Posterior vena cava (tissue), 2 donors: ENCODE measurements at regions not wholly inside any gene's neighbourhood (a gene's known extent, or its start where the extent isn't known, plus 50 kb on each side); places are given as distances from the start of the nearest gene placed in this dataset.

ENCODE experiments used
- DNase-seq: peaks from one replicate; pipeline ENCODE4 v3.0.0-alpha.2; 2020; ENCODE audit warnings: low spot score
- intact Hi-C, 2 donors: fragments of 100-400 bp; cut with DNase I; formaldehyde crosslinking; loops; one replicate each; pipeline versions ENCODE4 v1.14.1 to v1.14.2; 2022 to 2023
- donor health status: DM: yes; HTN: yes; CAD: no.
- donor health status: DM: yes; HTN: yes; CAD: no.

- no peak for DNase-seq
- intact Hi-C loops, result no loop called here
These were observed 50.8 kb upstream of the TSHZ2 start for GRCh38 chr20:52921340-52921739.

GRCh38 chr20:52918311-52918710 is 53.8 kb upstream of the TSHZ2 start:
- DNase-seq, result no peak
- intact Hi-C loops, result no loop called here

DNA sequence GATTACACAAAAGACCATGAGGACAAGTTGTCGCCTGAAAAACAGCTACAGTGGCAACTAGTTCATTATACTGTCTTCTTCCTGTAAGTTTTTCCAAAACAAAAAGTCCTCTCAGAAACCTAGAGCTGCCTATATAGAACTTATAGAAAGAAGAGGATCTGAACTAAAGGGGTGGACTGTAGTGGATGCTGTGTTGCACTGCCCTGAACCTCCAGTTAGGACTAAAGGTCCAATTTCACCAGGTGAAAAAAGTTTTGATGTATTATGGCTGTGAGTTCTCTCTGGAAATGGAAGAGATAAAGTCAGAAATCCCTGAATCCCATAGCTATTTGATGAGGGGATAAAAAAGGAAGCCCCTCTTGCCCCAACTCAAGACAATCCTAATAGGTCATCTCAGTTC is 56.6 kb upstream of the TSHZ2 start:
- intact Hi-C loops, result no loop called here
- DNase-seq, result no peak

GRCh38 chr20:52914870-52915269 is 57.3 kb upstream of the TSHZ2 start:
- intact Hi-C loops, result no loop called here
- no peak for DNase-seq

- intact Hi-C loops, result no loop called here
- DNase-seq, result no peak
These were observed 58.3 kb upstream of the TSHZ2 start for GRCh38 chr20:52913650-52914387.

DNA sequence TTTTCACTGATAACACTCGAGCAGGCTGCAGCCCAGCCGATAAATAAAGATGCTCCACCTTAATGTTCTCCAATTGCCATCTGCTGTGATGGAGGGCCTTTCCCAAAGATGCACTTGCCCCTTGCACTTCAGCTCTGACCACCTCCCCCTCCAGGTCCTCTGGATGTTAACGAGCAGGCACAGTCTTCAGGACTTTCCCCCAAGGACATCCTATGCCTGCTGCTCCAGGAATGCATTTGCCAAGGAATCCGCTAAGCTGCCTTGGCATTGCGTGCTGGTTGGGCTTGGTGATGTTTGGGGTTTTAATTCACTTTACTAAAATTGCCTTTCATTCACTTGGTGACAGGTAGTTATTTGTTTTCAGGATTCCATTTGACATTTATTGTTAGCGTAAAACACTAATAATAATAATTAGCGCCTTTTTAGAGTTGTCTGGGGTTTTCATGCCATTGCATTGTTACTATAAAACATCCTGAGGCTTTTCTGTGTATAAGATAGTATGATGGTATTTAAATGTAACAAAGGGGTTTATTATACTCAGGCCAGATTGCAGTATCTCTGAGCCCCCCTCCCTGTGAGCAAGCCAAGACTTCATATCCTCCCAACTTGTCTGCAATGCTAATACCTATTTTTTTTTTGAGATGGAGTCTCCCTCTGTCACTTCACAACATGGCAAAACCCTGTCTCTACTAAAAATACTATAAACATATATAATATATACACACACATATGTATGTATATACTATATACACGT is 66.7 kb upstream of the TSHZ2 start:
- DNase-seq, result no peak

DNA sequence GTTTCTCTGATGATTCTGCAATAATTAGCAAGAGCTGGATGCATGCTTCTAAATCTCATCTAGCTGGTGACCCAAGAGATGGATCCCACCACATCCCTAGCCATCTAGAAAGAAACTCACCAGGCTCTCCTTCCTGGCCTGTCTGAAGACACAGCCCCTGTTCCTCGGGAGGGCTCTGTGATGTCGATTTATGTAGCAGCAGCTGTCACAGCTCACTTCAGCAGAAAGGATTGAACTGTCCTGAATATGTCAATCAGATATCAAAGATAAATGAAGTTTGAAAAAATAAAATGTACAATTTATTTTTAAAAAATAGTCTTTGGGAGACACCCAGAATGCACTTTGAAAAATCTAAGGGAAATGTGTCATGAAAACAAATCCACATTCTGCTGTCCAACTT is 67.3 kb upstream of the TSHZ2 start:
- DNase-seq, result no peak
- intact Hi-C loops, result no loop called here

More for the DNA sequence above, 66.7 kb upstream of the TSHZ2 start:
- intact Hi-C loops, result no loop called here

- no peak for DNase-seq
- intact Hi-C loops, result no loop called here
These were observed 73.0 kb upstream of the TSHZ2 start for GRCh38 chr20:52899041-52899608.

GRCh38 chr20:52896348-52896747 is 75.8 kb upstream of the TSHZ2 start:
- DNase-seq, result no peak
- intact Hi-C loops, result no loop called here

DNA sequence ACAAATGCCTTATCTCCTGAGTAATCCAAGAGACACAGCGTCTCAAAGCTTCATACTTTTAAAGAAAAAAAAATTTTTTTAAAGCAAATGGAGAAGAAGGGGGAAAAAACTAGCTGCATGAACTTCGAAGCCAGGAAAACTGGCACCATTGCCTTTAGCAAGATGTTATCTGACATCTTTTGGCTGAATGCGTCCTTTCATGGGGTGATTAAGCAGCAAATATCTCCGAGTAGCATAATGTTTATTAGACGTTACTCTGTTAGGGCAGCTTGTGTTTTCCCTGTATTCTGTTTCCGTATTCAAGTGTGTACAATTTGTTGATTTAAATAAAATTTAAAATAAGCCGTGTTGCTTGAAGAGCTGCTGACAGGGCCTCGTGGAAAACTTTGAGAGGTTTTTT is 76.5 kb upstream of the TSHZ2 start:
- DNase-seq, result no peak
- intact Hi-C loops, result no loop called here

GRCh38 chr20:52895235-52895634 is 76.9 kb upstream of the TSHZ2 start:
- intact Hi-C loops, result no loop called here
- no peak for DNase-seq

DNA sequence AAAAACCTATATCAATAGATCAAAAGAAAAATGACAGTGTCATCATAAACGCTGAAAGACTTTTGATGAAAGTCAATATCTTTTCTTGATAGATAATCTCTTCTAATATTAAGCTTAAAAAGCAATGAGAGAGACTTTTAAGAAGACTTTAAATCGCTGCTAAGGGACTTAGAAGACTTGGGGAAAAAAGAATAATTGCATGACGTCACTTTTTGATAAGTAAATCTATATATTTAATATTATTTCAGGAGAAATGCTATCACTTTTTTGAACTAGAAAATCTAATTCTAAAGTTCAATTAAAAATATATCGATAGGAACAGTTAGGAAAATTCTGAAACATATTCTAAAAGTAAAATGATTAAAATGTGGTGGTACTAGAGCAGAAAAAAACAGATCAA is 78.7 kb upstream of the TSHZ2 start:
- intact Hi-C loops, result no loop called here

DNA sequence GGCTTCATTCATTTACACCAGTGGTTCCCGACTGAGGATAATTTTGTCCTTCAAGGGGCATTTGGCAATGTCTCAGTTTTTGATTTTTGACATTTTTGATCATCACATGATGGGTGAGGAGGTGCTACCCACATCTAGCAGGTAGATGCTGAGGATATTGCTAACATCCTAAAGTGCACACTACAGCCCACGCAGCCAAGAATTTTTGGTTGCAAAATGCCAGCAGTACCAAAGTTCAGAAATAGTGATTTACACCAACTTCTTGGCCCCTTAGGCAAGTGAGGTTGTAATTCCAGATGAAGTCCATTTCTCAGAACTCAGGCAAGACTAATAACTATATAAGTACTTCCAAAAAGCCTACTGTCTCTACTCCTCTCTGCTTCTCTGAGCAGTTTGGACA is 80.1 kb upstream of the TSHZ2 start:
- intact Hi-C loops, result no loop called here
- DNase-seq, result no peak

More for the DNA sequence above, 78.7 kb upstream of the TSHZ2 start:
- no peak for DNase-seq

GRCh38 chr20:52890130-52890529 is 82.0 kb upstream of the TSHZ2 start:
- no peak for DNase-seq
- intact Hi-C loops, result no loop called here

GRCh38 chr20:52889225-52889624 is 82.9 kb upstream of the TSHZ2 start:
- intact Hi-C loops, result no loop called here
- DNase-seq, result no peak

DNA sequence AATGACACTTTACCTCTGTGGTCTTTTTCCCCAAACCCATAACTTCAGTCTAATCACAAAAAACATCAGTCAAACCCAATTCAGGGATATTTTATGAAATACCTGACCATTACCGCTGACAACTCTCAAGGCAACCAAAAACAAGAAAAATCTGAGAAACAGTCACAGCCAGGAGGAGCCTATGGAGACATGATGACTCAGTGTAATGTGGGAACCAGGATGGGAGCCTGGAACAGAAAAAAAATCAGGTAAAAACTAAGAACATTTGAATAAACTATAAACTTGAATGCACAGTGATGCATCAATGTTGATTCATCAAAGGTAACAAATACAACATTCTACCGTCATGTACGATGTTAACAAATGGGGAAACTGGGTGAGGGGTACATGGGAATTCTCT is 84.1 kb upstream of the TSHZ2 start:
- DNase-seq, result no peak
- intact Hi-C loops, result no loop called here

DNA sequence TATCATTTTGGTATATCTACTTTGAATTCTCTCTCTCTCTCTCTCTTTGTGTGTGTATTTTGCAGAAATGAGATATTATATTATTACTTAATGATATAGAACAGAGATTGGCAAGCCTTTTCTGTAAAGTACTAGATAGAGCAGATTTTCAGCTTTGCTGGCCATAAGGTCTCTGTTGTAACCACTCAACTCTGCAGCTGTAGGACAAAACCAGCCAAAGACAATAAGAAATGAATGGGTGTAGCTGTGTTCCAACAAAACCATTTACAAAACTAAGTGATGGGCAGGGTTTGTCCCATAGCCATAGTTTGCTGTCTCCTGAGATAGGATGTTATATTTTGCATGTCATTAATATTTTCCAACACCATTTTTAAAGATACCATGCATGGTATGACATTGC is 91.2 kb upstream of the TSHZ2 start:
- intact Hi-C loops, result no loop called here

DNA sequence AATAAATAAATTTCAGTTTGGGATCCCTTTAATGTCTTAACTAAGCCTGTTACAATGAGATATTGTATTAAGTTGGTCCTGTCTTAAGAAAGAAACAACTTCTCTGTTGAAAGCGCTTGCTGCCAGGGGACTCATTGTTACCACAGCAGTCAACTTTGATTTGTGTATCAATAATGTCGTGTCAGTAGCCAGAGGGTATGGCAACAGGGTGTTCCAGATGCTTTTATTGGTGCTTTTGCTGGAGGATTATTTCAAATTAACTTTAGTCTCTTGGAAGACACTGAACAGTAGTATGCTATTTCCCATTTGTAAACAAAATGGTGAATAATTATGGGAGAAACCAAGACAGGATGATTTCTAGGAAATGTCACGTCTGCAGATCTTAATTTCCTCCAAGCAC is 91.9 kb upstream of the TSHZ2 start:
- no peak for DNase-seq
- intact Hi-C loops, result no loop called here

More for the DNA sequence above, 91.2 kb upstream of the TSHZ2 start:
- DNase-seq, result no peak

DNA sequence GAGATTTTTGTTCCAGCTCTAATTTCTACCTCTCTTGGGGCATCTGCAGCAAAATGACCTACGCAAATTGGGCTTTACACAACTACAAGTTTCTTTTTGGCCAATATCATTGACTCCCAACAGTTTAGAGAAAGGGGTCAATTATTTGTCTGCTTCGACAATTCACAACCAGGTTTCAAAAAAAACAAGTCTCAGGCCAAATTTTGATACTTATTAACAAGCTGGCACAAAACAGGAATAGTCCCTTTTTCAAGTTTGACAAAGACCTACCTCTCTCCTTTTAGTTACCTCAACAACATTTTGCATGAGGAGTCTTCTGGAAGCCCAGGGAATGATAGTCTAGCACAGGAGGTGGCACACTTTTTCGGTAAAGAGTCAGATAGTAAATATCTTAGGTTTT is 97.9 kb upstream of the TSHZ2 start:
- intact Hi-C loops, result no loop called here
- no peak for DNase-seq

DNA sequence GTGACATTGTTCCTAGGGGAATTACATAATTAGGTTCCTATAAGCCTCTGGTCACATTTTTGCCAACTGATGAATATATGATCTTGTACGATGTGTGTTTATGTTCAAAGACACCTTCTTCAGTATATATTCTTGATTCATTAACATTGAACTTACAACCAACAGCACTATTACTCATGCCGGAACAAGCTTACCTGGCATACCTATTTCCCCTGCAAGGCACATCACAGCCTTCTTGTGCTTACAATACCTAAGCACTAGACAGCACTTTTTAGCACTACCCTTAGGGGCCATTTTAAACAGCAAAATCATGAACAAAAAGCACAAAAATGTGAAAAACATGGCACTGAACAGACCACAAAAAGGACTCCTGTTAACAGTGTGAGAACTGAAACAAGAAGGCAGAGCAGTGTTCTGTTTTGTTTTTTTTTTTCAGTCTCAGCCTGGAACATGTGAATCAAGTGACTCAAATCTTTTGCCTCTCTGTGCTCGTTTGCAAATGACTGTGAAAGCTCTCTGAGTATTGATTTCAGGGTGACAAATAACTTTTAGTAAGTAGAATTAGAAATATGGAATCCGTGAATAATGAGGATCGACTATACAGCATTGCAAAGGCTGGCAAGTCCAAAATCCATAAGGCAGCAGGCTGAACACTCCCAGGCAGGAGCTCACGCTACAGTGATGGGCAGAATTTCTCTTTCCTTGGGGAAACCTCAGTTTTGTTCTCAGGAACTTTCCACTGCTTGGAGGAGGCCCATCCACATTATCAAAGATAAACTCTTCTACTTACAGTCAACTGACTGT is 102.3 kb upstream of the TSHZ2 start:
- intact Hi-C loops, result no loop called here
- DNase-seq, result no peak
